ENCODE measurements at regions not wholly inside any gene's neighbourhood (a gene's known extent, or its start where the extent isn't known, plus 50 kb on each side); places are given as distances from the start of the nearest gene placed in this dataset.

- no peak for TF ChIP-seq CTCF (IDR thresholded peaks at IDR 0.05)
- TF ChIP-seq EZH2 (IDR thresholded peaks at IDR 0.05; ENCODE audit: borderline replicate concordance, insufficient read depth, low read depth, low read length, poor library complexity, severe bottlenecking) = no peak
Observed at GRCh38 chr1:70553567-70553956, 142.5 kb downstream of the CTH start.
